ENCODE measurements at regions not wholly inside any gene's neighbourhood (a gene's known extent, or its start where the extent isn't known, plus 50 kb on each side); places are given as distances from the start of the nearest gene placed in this dataset.
A peak's percentile ranks its signal among the peaks of the same experiment; 100 is the strongest.

GRCh38 chr7:130888468-130888867, 154.5 kb upstream of the KLF14 start:
- H3K36me3 ChIP-seq (ENCODE audit: control insufficient read depth in 4 of 4, insufficient read depth in 4 of 4, low read length in 3 of 4), result peaks cover 0 to 75% (median 27%) of the 10 kb centered on the region in 4 experiments
- no peaks in the 10 kb centered on the region for H3K27me3 ChIP-seq (replicated peaks in 2 of 5; ENCODE audit: control insufficient read depth in 4 of 5, insufficient read depth in 5 of 5, low read length in 4 of 5)
- peaks cover 0 to under 1% (median 0%) of the 10 kb centered on the region in 4 experiments for H3K4me1 ChIP-seq (ENCODE audit: control extremely low read depth in 1 of 4, control insufficient read depth in 4 of 4, insufficient read depth in 4 of 4, low read length in 3 of 4)
- H3K27ac ChIP-seq (ENCODE audit: insufficient read depth in 1 of 2, low read depth in 1 of 2, low read length in 2 of 2, poor library complexity in 1 of 2, severe bottlenecking in 2 of 2), result no peak overlapping the region
- 93% methylated on average over 5 of the region's 5 CpGs for WGBS (ENCODE audit: insufficient coverage)
- CTCF ChIA-PET, result interaction anchor here (1.2 to 2.2 kb wide), 5 partner anchors 8 to 94 kb away, joined by 3 to 5 read pairs (median 5); no protein-coding TSS in a partner anchor
- H3K4me3 ChIP-seq (ENCODE audit: control insufficient read depth in 1 of 7, extremely low read depth in 1 of 7, insufficient read depth in 4 of 7, low read depth in 2 of 7, low read length in 6 of 7), result no peak overlapping the region
- POLR2A ChIA-PET, result no interaction called here
- DNase-seq, result no peak
- H3K9me3 ChIP-seq (ENCODE audit: control extremely low read depth in 1 of 5, control insufficient read depth in 4 of 5, insufficient read depth in 2 of 5, low read depth in 1 of 5, low read length in 4 of 5), result no peaks in the 10 kb centered on the region

- ChIA-PET POLR2A (interaction anchor here (0.5 kb wide), 1 partner anchor 9 kb away, joined by 5 read pairs; no protein-coding TSS in a partner anchor), CTCF (interaction anchor here (0.7 to 2.2 kb wide), 6 partner anchors 9 to 92 kb away, joined by 3 to 6 read pairs (median 4); no protein-coding TSS in a partner anchor)
- H3K27ac ChIP-seq (ENCODE audit: insufficient read depth in 1 of 2, low read depth in 1 of 2, low read length in 2 of 2, poor library complexity in 1 of 2, severe bottlenecking in 2 of 2), result no peak overlapping the region
- peaks cover 0 to 17% (median 9%) of the 10 kb centered on the region in 4 experiments for H3K4me1 ChIP-seq (ENCODE audit: control extremely low read depth in 1 of 4, control insufficient read depth in 4 of 4, insufficient read depth in 4 of 4, low read length in 3 of 4)
- peaks cover under 1 to 73% (median 20%) of the 10 kb centered on the region in 4 experiments for H3K36me3 ChIP-seq (ENCODE audit: control insufficient read depth in 4 of 4, insufficient read depth in 4 of 4, low read length in 3 of 4)
- no peak overlapping the region for H3K4me3 ChIP-seq (ENCODE audit: control insufficient read depth in 1 of 7, extremely low read depth in 1 of 7, insufficient read depth in 4 of 7, low read depth in 2 of 7, low read length in 6 of 7)
- no peak for DNase-seq
- H3K27me3 ChIP-seq (replicated peaks in 2 of 5; ENCODE audit: control insufficient read depth in 4 of 5, insufficient read depth in 5 of 5, low read length in 4 of 5), result no peaks in the 10 kb centered on the region
- H3K9me3 ChIP-seq (ENCODE audit: control extremely low read depth in 1 of 5, control insufficient read depth in 4 of 5, insufficient read depth in 2 of 5, low read depth in 1 of 5, low read length in 4 of 5), result no peaks in the 10 kb centered on the region
- WGBS (ENCODE audit: insufficient coverage), result 98% methylated on average over 4 of the region's 11 CpGs
Observed at GRCh38 chr7:130890176-130891020, 156.4 kb upstream of the KLF14 start.

- Histone ChIP-seq H3K4me1 (ENCODE audit: control extremely low read depth in 1 of 4, control insufficient read depth in 4 of 4, insufficient read depth in 4 of 4, low read length in 3 of 4) (peaks cover 0 to 18% (median 9%) of the 10 kb centered on the region in 4 experiments), H3K36me3 (ENCODE audit: control insufficient read depth in 4 of 4, insufficient read depth in 4 of 4, low read length in 3 of 4) (peaks cover 5 to 71% (median 21%) of the 10 kb centered on the region in 4 experiments), H3K4me3 (ENCODE audit: control insufficient read depth in 1 of 7, extremely low read depth in 1 of 7, insufficient read depth in 4 of 7, low read depth in 2 of 7, low read length in 6 of 7) (no peak overlapping the region), H3K27ac (ENCODE audit: insufficient read depth in 1 of 2, low read depth in 1 of 2, low read length in 2 of 2, poor library complexity in 1 of 2, severe bottlenecking in 2 of 2) (no peak overlapping the region), H3K9me3 (ENCODE audit: control extremely low read depth in 1 of 5, control insufficient read depth in 4 of 5, insufficient read depth in 2 of 5, low read depth in 1 of 5, low read length in 4 of 5) (no peaks in the 10 kb centered on the region), H3K27me3 (replicated peaks in 2 of 5; ENCODE audit: control insufficient read depth in 4 of 5, insufficient read depth in 5 of 5, low read length in 4 of 5) (no peaks in the 10 kb centered on the region)
- WGBS (ENCODE audit: insufficient coverage), result 98% methylated on average over 7 of the region's 15 CpGs
- DNase-seq, result no peak
- ChIA-PET POLR2A (no interaction called here), CTCF (interaction anchor here (0.7 to 1.3 kb wide), 3 partner anchors 8 to 31 kb away, joined by 3 to 6 read pairs (median 3); no protein-coding TSS in a partner anchor)
Observed at GRCh38 chr7:130891254-130892094, 157.5 kb upstream of the KLF14 start.

- 93% methylated on average over 5 of the region's 7 CpGs for WGBS (ENCODE audit: insufficient coverage)
- Histone ChIP-seq H3K27me3 (replicated peaks in 2 of 5; ENCODE audit: control insufficient read depth in 4 of 5, insufficient read depth in 5 of 5, low read length in 4 of 5) (no peaks in the 10 kb centered on the region), H3K27ac (ENCODE audit: insufficient read depth in 1 of 2, low read depth in 1 of 2, low read length in 2 of 2, poor library complexity in 1 of 2, severe bottlenecking in 2 of 2) (no peak overlapping the region), H3K4me1 (ENCODE audit: control extremely low read depth in 1 of 4, control insufficient read depth in 4 of 4, insufficient read depth in 4 of 4, low read length in 3 of 4) (peaks cover 0 to 28% (median 11%) of the 10 kb centered on the region in 4 experiments), H3K36me3 (ENCODE audit: control insufficient read depth in 4 of 4, insufficient read depth in 4 of 4, low read length in 3 of 4) (peaks cover 5 to 63% (median 23%) of the 10 kb centered on the region in 4 experiments), H3K9me3 (ENCODE audit: control extremely low read depth in 1 of 5, control insufficient read depth in 4 of 5, insufficient read depth in 2 of 5, low read depth in 1 of 5, low read length in 4 of 5) (no peaks in the 10 kb centered on the region), H3K4me3 (ENCODE audit: control insufficient read depth in 1 of 7, extremely low read depth in 1 of 7, insufficient read depth in 4 of 7, low read depth in 2 of 7, low read length in 6 of 7) (no peak overlapping the region)
- CTCF ChIA-PET, result interaction anchor here (0.5 to 7.3 kb wide), 11 partner anchors 18 to 541 kb away, joined by 3 to 108 read pairs (median 4); no protein-coding TSS in a partner anchor
- no peak for DNase-seq
- POLR2A ChIA-PET, result no interaction called here
Observed at GRCh38 chr7:130893441-130893894, 159.5 kb upstream of the KLF14 start.

GRCh38 chr7:130894146-130894908, 160.3 kb upstream of the KLF14 start:
- ChIA-PET CTCF (interaction anchor here (0.7 to 7.3 kb wide), 18 partner anchors 9 to 153 kb away, joined by 3 to 108 read pairs (median 5); no protein-coding TSS in a partner anchor), POLR2A (no interaction called here)
- WGBS (ENCODE audit: insufficient coverage), result 19% methylated on average over 9 of the region's 14 CpGs
- Histone ChIP-seq H3K9me3 (ENCODE audit: control extremely low read depth in 1 of 5, control insufficient read depth in 4 of 5, insufficient read depth in 2 of 5, low read depth in 1 of 5, low read length in 4 of 5) (peaks cover 0 to 1% (median 0%) of the 10 kb centered on the region in 5 experiments), H3K36me3 (ENCODE audit: control insufficient read depth in 4 of 4, insufficient read depth in 4 of 4, low read length in 3 of 4) (peaks cover 5 to 67% (median 24%) of the 10 kb centered on the region in 4 experiments), H3K27me3 (replicated peaks in 2 of 5; ENCODE audit: control insufficient read depth in 4 of 5, insufficient read depth in 5 of 5, low read length in 4 of 5) (no peaks in the 10 kb centered on the region), H3K4me3 (ENCODE audit: control insufficient read depth in 1 of 7, extremely low read depth in 1 of 7, insufficient read depth in 4 of 7, low read depth in 2 of 7, low read length in 6 of 7) (no peak overlapping the region), H3K27ac (ENCODE audit: insufficient read depth in 1 of 2, low read depth in 1 of 2, low read length in 2 of 2, poor library complexity in 1 of 2, severe bottlenecking in 2 of 2) (no peak overlapping the region), H3K4me1 (ENCODE audit: control extremely low read depth in 1 of 4, control insufficient read depth in 4 of 4, insufficient read depth in 4 of 4, low read length in 3 of 4) (peaks cover 0 to 28% (median 11%) of the 10 kb centered on the region in 4 experiments)
- peak; percentile 29 to 66 (median 53) for DNase-seq
